HG03439 (cell line): ENCODE measurements at regions not wholly inside any gene's neighbourhood (a gene's known extent, or its start where the extent isn't known, plus 50 kb on each side); places are given as distances from the start of the nearest gene placed in this dataset.
"Not testable (repeated sequence)": the region's sequence is repeated elsewhere in the genome, so short reads cannot be mapped to it uniquely, and the experiment has no call there.

Experiments
- ATAC-seq: cut with Tn5 transposase; IDR thresholded peaks from one replicate; pipeline ENCODE4 v1.9.1; 2021; ENCODE audit warnings: mild to moderate bottlenecking, moderate library complexity; ENCODE audit not compliant: unreplicated experiment

- ATAC-seq: no peak
Observed at GRCh38 chr12:128026696-128027574, 240.0 kb upstream of the TMEM132C start.

GRCh38 chr12:128033473-128033872, 233.5 kb upstream of the TMEM132C start:
- ATAC-seq: no peak

GRCh38 chr12:128040971-128041370, 226.0 kb upstream of the TMEM132C start:
- ATAC-seq: no peak

GRCh38 chr12:128042283-128042682, 224.7 kb upstream of the TMEM132C start:
- not testable (repeated sequence) for ATAC-seq

- ATAC-seq: no peak
Observed at GRCh38 chr12:128042825-128043224, 224.1 kb upstream of the TMEM132C start.

- no peak for ATAC-seq
Observed at GRCh38 chr12:128043317-128043716, 223.7 kb upstream of the TMEM132C start.

- no peak for ATAC-seq
Observed at GRCh38 chr12:128047266-128048060, 219.5 kb upstream of the TMEM132C start.

GRCh38 chr12:128052331-128052730, 214.6 kb upstream of the TMEM132C start:
- no peak for ATAC-seq

- ATAC-seq: no peak
Observed at GRCh38 chr12:128052777-128053176, 214.2 kb upstream of the TMEM132C start.

- ATAC-seq: no peak
Observed at GRCh38 chr12:128055567-128055966, 211.4 kb upstream of the TMEM132C start.

GRCh38 chr12:128056136-128056801, 210.7 kb upstream of the TMEM132C start:
- no peak for ATAC-seq

- no peak for ATAC-seq
Observed at GRCh38 chr12:128057586-128057985, 209.4 kb upstream of the TMEM132C start.

- no peak for ATAC-seq
Observed at GRCh38 chr12:128059621-128060370, 207.2 kb upstream of the TMEM132C start.

GRCh38 chr12:128068211-128068610, 198.8 kb upstream of the TMEM132C start:
- no peak for ATAC-seq

- no peak for ATAC-seq
Observed at GRCh38 chr12:128069359-128069997, 197.5 kb upstream of the TMEM132C start.

GRCh38 chr12:128073937-128074336, 193.0 kb upstream of the TMEM132C start:
- no peak for ATAC-seq

- ATAC-seq: no peak
Observed at GRCh38 chr12:128075332-128075731, 191.6 kb upstream of the TMEM132C start.

GRCh38 chr12:128076188-128076587, 190.8 kb upstream of the TMEM132C start:
- no peak for ATAC-seq

- no peak for ATAC-seq
Observed at GRCh38 chr12:128077211-128077916, 189.6 kb upstream of the TMEM132C start.

GRCh38 chr12:128077917-128078298, 189.1 kb upstream of the TMEM132C start:
- ATAC-seq: no peak
